ENCODE measurements at regions not wholly inside any gene's neighbourhood (a gene's known extent, or its start where the extent isn't known, plus 50 kb on each side); places are given as distances from the start of the nearest gene placed in this dataset.

DNA sequence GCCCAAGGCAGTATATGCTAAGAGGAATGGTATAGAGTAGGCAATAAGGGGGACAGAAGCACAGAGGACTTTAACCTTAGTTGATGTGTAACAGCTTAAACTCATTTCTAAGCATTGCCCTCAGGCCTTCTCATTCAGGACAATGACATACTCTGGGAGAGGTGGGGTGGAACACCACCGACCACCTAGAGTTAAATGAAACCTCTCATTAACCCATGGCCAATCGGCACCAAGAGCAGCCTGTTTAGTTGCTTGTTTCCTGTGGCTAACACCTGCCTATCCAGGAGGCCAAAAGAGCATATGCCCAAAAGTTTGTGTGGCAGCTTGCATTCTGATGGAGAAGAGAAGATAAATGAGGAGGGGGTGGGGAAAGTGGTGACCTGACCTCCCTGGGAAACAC, 50.0 kb downstream of the PABIR2 start:
- DNase-seq (ENCODE audit: low read depth) = no peak

GRCh38 chrX:134746410-134746785, 50.6 kb downstream of the PABIR2 start:
- no peak for DNase-seq (ENCODE audit: low read depth)

- DNase-seq (ENCODE audit: low read depth) = no peak
Observed at GRCh38 chrX:134745636-134746409, 51.2 kb downstream of the PABIR2 start.

DNA sequence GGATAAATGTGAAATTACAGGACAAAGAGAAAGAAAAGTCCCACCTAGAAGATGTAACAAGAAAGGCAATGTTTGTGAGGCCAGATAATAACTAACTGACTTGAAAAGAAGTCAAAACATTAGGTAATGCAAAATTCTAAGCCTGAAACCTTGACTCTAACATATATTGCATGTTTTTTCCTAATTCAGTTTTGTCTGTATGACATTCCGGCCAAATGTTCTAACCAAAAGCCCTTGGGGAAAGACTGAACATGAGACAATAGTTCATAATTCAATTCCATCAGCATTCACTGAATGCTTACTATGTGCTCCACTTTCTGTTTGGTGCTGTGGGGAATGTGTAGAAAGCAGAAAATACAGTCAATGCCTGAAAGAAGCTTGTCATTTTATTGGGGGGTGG, 53.9 kb downstream of the PABIR2 start:
- no peak for DNase-seq (ENCODE audit: low read depth)

GRCh38 chrX:134742573-134742972, 54.4 kb downstream of the PABIR2 start:
- DNase-seq (ENCODE audit: low read depth) = no peak

GRCh38 chrX:134741746-134742145, 55.3 kb downstream of the PABIR2 start:
- DNase-seq (ENCODE audit: low read depth) = no peak

DNA sequence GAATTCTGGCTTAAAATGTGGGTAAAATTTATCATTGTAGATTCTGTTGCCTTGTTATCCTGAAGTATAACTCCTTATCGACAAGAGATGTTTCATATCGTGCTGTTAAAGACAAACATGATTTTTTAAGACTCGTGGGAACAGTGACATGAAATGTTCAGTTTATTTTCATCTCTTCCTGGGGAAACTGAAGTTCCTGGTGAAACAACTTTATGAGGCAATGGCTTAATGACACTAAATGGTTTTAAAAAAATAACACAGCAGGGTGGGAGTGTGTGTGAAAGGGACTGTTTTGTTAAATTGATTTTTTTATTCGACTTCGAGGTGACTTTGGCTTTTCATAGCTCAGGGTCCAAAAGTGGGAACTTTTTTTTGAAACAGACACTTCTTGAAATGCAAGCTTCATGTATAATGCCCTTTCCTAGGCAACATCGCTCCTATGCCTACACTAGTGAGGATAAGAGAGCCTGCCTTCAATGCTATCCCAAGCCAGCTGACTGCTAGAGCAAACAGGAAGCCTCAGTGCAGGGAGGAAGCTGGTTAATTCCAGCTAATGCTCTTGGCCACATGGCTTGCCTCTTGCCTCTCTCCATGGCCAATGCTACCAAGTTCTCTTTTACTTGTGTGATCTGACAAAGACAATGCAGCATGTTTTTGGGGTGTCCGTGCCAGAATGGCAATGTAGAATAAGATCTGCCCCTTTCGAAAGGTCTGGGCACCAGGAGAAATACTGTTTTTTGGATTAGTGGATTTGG, 57.8 kb downstream of the PABIR2 start:
- no peak for DNase-seq (ENCODE audit: low read depth)

GRCh38 chrX:134738445-134738844, 58.6 kb downstream of the PABIR2 start:
- no peak for DNase-seq (ENCODE audit: low read depth)

DNA sequence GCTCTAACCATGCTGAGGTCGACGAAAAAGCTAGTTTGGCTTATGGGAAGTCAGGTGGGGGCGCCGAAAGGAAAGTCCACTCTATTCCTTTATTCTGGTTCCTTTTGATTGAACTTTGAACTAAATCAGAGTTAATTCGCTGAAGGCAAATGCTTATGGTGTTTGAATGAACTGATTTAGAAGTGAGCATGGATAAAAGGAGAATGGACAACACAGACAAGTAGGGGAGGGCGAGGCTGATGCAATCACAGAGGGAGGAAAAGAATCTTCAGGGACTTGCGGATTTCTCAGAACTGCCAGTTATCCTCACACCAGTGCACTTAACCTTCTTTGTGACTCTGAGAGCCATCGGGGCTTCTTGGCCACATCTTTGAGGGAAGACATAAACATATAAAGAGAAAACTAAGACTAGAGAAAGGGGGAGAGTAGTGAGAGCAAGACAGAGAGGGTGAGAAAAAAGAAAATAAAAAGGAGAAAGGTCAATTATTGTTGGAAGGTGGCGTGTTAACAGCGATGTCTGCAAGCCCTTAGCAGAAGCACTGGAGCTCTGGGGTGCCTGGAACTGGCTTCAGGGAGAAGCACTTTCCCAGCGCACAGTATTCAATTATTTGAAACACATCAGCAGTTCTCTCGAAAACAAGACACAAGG, 59.2 kb downstream of the PABIR2 start:
- no peak for DNase-seq (ENCODE audit: low read depth)

GRCh38 chrX:134737061-134737460, 59.9 kb downstream of the PABIR2 start:
- DNase-seq (ENCODE audit: low read depth) = no peak

DNA sequence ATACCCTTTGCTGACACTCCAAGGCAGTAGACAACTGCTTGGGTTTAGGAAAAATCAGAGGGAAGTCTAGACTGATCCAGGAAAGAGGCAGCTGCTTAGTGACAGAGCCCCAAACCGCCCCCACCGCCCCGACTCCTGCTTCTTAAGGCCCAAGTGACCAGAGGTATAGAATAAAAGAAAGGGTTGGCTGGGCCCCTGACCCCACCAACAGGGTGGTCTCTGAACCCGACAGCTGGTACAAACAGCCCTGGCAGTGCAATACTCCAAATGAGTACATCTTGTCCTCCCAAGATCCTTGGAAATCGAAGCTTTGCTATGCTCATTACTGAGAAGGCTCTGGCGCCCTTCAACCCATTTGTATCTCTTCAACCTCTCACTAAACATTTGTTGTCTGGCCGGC, 60.6 kb downstream of the PABIR2 start:
- no peak for DNase-seq (ENCODE audit: low read depth)

DNA sequence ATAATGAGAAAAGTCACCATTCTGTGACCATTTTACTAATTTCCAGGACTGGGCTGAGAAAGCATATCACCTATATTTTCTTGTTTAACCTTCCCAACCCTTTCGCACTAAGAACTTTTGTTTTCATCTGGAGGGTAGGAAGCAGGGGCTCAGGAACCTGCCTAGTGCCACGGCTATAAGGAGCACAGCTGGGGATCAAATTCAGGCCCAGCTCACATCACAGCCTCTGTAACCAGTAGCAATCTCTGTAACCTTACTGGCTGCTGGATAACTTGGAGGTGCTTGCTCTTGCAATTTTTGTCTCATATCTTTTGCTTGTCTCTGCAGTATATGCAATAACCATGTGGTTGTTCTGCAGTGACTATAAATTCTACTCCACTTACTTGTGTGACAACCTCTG, 62.0 kb downstream of the PABIR2 start:
- DNase-seq (ENCODE audit: low read depth) = no peak

GRCh38 chrX:134734466-134734952, 62.5 kb downstream of the PABIR2 start:
- no peak for DNase-seq (ENCODE audit: low read depth)

DNA sequence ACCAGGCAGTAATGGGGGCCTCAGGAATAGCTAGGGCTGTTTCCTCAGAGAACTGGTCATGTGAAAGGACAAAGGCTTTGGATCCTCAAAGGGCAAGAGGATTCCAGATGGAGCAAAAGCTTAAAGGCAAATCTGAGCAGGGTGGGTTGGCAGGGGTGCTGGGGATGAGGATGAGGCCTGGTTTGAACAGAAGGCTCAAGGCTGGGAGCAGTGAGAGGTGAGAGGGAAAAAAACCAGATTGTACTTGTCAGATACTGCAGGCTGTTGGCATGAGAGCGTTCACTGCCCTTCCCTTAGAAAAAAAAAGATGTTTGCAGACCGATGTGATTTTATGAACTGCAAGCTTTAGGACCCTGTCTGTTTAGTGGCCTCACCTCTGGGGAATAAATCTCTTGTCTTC, 63.4 kb downstream of the PABIR2 start:
- no peak for DNase-seq (ENCODE audit: low read depth)

DNA sequence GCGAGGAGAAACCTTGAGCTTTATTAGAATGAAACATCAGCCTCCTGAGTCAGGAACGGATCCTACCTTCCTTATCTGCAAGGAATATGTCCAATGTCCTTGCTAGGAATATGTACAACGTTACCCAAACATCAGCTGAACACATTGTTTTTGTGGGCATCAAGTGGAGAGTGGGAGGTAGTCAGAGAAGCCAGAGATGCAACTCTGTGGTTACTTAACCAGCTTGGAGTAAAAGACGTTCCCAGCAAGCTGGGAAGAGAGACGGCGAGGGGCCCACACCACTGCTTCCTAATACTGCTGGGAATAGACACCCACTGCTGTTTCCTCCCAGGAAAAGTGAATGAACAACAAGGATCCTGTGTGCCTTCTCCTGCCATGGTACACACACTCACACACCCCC, 64.3 kb downstream of the PABIR2 start:
- no peak for DNase-seq (ENCODE audit: low read depth)

DNA sequence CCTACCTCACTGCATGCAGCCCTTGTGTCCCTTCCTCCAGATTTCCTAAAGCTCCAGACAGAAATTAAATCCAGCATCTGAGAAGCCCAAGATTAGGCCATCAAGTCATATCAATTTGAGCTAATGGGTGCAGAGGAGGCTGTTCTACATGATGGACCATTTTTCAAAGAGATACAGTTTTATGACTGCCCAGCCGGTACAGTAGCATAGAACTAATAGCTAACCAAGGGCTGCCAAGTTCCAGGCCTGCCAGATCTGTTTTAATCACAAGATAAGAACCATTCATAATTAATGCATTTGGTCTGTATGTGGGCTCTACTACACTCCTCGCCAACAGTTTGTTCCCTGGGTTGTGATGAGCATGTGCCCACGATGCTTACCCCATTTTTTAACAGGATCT, 64.9 kb downstream of the PABIR2 start:
- no peak for DNase-seq (ENCODE audit: low read depth)

- DNase-seq (ENCODE audit: low read depth) = no peak
Observed at GRCh38 chrX:134727363-134727762, 69.1 kb upstream of the PLAC1 start.

DNA sequence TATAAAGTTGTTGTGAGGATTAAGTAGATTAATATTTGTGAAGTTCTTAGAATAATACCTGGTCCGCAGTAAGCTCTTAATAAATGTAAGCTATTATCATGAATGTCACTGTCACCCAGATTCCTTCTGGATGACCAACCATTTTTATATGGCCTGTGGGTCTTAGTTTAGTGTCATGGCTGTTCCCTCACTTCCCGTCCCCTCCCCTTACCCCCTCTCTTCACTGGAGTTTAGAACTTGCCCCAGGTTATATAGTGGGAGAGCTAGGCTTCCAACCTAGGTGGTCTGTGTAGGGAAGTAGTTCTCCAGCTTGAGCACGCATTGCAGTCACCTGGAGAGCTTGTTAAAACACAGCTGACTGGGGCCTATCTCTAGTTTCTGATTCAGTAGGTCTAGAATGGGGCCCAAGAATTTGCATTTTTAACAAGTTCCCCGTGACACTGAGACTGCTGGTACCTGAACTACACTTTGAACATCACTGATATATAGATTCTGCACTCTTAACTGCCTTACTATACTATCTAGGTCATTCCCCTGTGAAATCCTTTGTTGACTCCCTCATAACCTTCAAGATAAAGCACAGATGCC, 66.9 kb upstream of the PLAC1 start:
- no peak for DNase-seq (ENCODE audit: low read depth)

DNA sequence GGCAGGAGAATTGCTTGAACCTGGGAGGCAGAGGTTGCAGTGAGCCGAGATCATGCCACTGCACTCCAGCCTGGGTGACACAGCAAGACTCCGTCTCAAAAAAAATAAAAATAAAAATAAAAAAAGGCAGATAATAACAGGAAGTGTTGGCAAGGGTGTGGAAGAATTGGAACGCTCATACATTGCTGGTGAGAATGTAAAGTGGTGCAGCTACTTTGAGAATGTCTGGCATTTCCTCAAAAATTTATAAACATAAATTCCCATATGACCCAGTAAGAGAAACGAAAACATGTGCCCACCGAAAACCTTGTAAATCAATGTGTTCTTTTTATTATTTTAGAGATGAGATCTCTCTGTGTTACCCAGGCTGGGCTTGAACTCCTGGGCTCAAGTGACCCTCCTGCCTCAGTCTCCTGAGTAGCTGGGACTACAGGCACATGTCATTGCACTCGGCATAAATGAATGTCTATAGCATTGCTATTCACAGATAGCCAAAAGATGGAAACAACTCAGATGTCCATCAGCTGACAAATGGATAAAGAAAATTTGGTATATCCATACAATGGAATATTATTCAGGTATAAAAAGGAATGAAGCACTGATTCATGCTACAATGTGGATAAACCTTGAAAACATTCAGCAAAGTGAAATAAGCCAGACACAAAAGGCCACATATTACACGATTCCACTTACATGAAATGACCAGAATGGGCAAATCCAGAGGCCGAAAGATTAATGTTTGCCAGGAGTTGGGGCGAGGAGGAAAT, 63.7 kb upstream of the PLAC1 start:
- DNase-seq (ENCODE audit: low read depth) = peak; percentile 0

DNA sequence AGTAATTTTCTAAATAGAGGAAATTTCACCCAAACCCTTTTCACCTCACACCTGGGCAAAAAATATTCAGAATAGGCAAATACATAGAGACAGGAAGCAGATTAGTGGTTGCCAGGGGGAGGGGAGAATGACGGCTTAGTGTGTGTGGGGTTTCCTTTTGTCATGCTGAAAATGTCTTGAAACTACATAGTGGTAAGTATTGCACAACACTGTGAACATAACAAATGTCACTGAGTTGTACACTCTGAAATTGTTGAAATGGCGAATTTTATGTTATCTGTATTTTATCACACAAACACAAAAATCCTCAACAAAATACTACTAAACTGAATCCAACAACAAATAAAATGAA, 60.7 kb upstream of the PLAC1 start:
- peak; percentile 2 for DNase-seq (ENCODE audit: low read depth)

- peak; percentile 92 for DNase-seq (ENCODE audit: low read depth)
Observed at GRCh38 chrX:134718105-134718965, 60.1 kb upstream of the PLAC1 start.
